DOHH2 (cell line): ENCODE measurements at regions not wholly inside any gene's neighbourhood (a gene's known extent, or its start where the extent isn't known, plus 50 kb on each side); places are given as distances from the start of the nearest gene placed in this dataset.

ENCODE experiments used
- H3F3A ChIP-seq: fragments of 200-600 bp; sonication (generic), shearing (Covaris generic); 2 replicates; pipeline ENCODE4 v1.6.0; 2016; ENCODE audit warnings: antibody characterized with exemption, mild to moderate bottlenecking; ENCODE audit not compliant: control insufficient read depth, insufficient read depth
- H3K27ac ChIP-seq: fragments of 200-600 bp; sonication (generic); 2 replicates; pipeline ENCODE4 v1.5.1; 2014; ENCODE audit warnings: low read depth, mild to moderate bottlenecking, low read length, moderate library complexity
- H3K27me3 ChIP-seq: fragments of 200-600 bp; sonication (generic); 2 replicates; pipeline ENCODE4 v1.6.1; 2014; ENCODE audit warnings: mild to moderate bottlenecking, low read length, mixed read lengths; ENCODE audit not compliant: control insufficient read depth
- H3K36me3 ChIP-seq: fragments of 200-600 bp; sonication (generic); 2 replicates; pipeline ENCODE4 v1.6.1; 2014; ENCODE audit warnings: mild to moderate bottlenecking, low read length, moderate library complexity, mixed read lengths; ENCODE audit not compliant: control insufficient read depth
- H3K4me1 ChIP-seq: fragments of 200-600 bp; sonication (generic); 2 replicates; pipeline ENCODE4 v1.6.1; 2014; ENCODE audit warnings: mild to moderate bottlenecking, low read length, mixed read lengths; ENCODE audit not compliant: control insufficient read depth
- H3K4me2 ChIP-seq: fragments of 200-600 bp; sonication (generic); 2 replicates; pipeline ENCODE4 v1.6.0; 2014; ENCODE audit warnings: mild to moderate bottlenecking, low read length, moderate library complexity
- H3K4me3 ChIP-seq: fragments of 200-600 bp; sonication (generic); 2 replicates; pipeline ENCODE4 v1.5.1; 2014; ENCODE audit warnings: mild to moderate bottlenecking, low read length, mixed read lengths
- H3K79me2 ChIP-seq: fragments of 200-600 bp; sonication (generic); 2 replicates; pipeline ENCODE4 v1.6.1; 2014; ENCODE audit warnings: mild to moderate bottlenecking, low read length, mixed read lengths; ENCODE audit not compliant: control insufficient read depth
- H3K9me2 ChIP-seq: fragments of 200-600 bp; sonication (generic); replicated peaks from 2 replicates; pipeline ENCODE4 v1.6.1; 2014; ENCODE audit warnings: mild to moderate bottlenecking, low read length, mixed read lengths; ENCODE audit not compliant: control insufficient read depth
- H3K9me3 ChIP-seq: fragments of 200-600 bp; sonication (generic); 2 replicates; pipeline ENCODE4 v1.6.1; 2014; ENCODE audit warnings: antibody characterized with exemption, low read length, mixed read lengths; ENCODE audit not compliant: control insufficient read depth, insufficient read depth
- H4K20me1 ChIP-seq: fragments of 200-600 bp; sonication (generic); 2 replicates; pipeline ENCODE4 v1.6.0; 2014; ENCODE audit warnings: low read depth, mild to moderate bottlenecking, antibody characterized with exemption, low read length, moderate library complexity; ENCODE audit not compliant: control insufficient read depth, insufficient read depth
- CTCF ChIP-seq: fragments of 200-600 bp; sonication (generic); IDR thresholded peaks from one replicate; pipeline ENCODE4 v1.5.1; 2014; ENCODE audit warnings: antibody characterized with exemption, mild to moderate bottlenecking, low read depth, low read length; ENCODE audit not compliant: poor library complexity, severe bottlenecking
- EZH2phosphoT487 ChIP-seq: fragments of 200-600 bp; sonication (generic); IDR thresholded peaks from 2 replicates; pipeline ENCODE4 v1.6.1; 2017; ENCODE audit warnings: borderline replicate concordance, mild to moderate bottlenecking, antibody characterized with exemption, low read length, moderate library complexity, mixed read lengths

DNA sequence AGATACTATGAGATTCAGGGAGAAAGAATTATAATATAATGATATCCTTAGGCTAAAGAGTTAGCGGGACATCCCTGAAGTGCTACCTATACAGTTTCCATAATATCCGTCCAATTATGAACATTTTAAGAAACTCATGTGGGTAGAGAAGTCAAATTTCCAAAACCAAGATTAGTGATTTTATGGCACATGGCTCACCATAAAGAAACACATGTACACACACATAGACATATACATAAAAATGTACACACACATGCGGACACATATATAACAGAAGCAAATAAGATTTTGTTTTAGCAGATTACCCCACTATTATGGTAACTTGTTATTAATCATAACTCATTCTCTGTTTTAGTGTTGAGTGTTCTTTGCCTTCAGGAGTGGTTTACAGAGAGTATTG, 566.7 kb upstream of the NEGR1 start:
- Histone ChIP-seq H3K27me3 (no peaks in the 10 kb centered on the region), H3K9me3 (no peaks in the 10 kb centered on the region), H3K4me1 (no peaks in the 10 kb centered on the region), H3F3A (no peaks in the 10 kb centered on the region), H3K27ac (no peak overlapping the region), H4K20me1 (no peaks in the 10 kb centered on the region), H3K79me2 (no peaks in the 10 kb centered on the region), H3K9me2 (no peaks in the 10 kb centered on the region; the same call in 1 of the 2 replicates), H3K4me2 (no peak overlapping the region), H3K36me3 (no peaks in the 10 kb centered on the region), H3K4me3 (no peak overlapping the region)
- TF ChIP-seq CTCF, result no peak
- TF ChIP-seq EZH2phosphoT487, result no peak

DNA sequence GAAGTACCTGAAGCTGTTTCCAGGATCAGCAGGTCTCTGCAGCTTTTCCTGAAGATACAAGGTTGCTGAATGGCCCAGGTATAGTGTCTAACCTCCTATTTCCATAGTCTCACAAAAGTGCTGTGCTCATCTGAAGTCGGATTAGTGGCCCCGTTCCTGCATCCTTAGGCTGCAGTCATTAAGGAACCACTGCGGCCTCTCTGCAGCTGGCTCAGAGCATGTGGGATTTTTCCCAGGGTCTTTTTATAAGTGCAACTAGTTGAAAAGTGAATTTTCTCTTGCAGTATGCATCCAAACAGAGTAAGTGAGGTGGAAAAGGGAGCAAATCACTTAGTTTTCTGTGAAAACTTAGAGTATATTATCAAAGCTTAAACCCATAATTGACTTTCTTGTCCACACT, 565.3 kb upstream of the NEGR1 start:
- no peaks in the 10 kb centered on the region for H4K20me1 ChIP-seq
- H3K79me2 ChIP-seq, result no peaks in the 10 kb centered on the region
- no peaks in the 10 kb centered on the region for H3K9me3 ChIP-seq
- no peaks in the 10 kb centered on the region for H3K27me3 ChIP-seq
- no peaks in the 10 kb centered on the region for H3K36me3 ChIP-seq
- H3F3A ChIP-seq, result no peaks in the 10 kb centered on the region
- H3K4me3 ChIP-seq, result no peak overlapping the region
- H3K27ac ChIP-seq, result no peak overlapping the region
- H3K4me2 ChIP-seq, result no peak overlapping the region
- no peaks in the 10 kb centered on the region; the same call in 1 of the 2 replicates for H3K9me2 ChIP-seq
- no peaks in the 10 kb centered on the region for H3K4me1 ChIP-seq
- TF ChIP-seq CTCF, result no peak
- TF ChIP-seq EZH2phosphoT487, result no peak

GRCh38 chr1:72846476-72847278, 564.3 kb upstream of the NEGR1 start:
- H4K20me1 ChIP-seq, result no peaks in the 10 kb centered on the region
- no peak overlapping the region for H3K4me2 ChIP-seq
- H3F3A ChIP-seq, result no peaks in the 10 kb centered on the region
- H3K4me3 ChIP-seq, result no peak overlapping the region
- no peaks in the 10 kb centered on the region for H3K36me3 ChIP-seq
- H3K27me3 ChIP-seq, result no peaks in the 10 kb centered on the region
- H3K9me3 ChIP-seq, result no peaks in the 10 kb centered on the region
- H3K79me2 ChIP-seq, result no peaks in the 10 kb centered on the region
- H3K27ac ChIP-seq, result no peak overlapping the region
- TF ChIP-seq EZH2phosphoT487 (no peak), CTCF (no peak)
- H3K9me2 ChIP-seq, result no peaks in the 10 kb centered on the region; the same call in 1 of the 2 replicates
- no peaks in the 10 kb centered on the region for H3K4me1 ChIP-seq
